ENCODE measurements at regions not wholly inside any gene's neighbourhood (a gene's known extent, or its start where the extent isn't known, plus 50 kb on each side); places are given as distances from the start of the nearest gene placed in this dataset.

GRCh38 chr18:75625966-75626365 lies 198.5 kb upstream of the SMIM21 start:
- no peak for DNase-seq (ENCODE audit: low read depth)
- no peak for TF ChIP-seq CTCF (conservative IDR thresholded peaks at IDR 0.05; ENCODE audit: low read depth, low read length)
- no peak overlapping the region for H3K4me3 ChIP-seq (ENCODE audit: low read depth, low read length)

GRCh38 chr18:75624869-75625268 lies 197.4 kb upstream of the SMIM21 start:
- no peak for TF ChIP-seq CTCF (conservative IDR thresholded peaks at IDR 0.05; ENCODE audit: low read depth, low read length)
- DNase-seq (ENCODE audit: low read depth) = no peak
- no peak overlapping the region for H3K4me3 ChIP-seq (ENCODE audit: low read depth, low read length)

GRCh38 chr18:75621818-75622217 lies 194.3 kb upstream of the SMIM21 start:
- no peak for TF ChIP-seq CTCF (conservative IDR thresholded peaks at IDR 0.05; ENCODE audit: low read depth, low read length)
- no peak for DNase-seq (ENCODE audit: low read depth)
- H3K4me3 ChIP-seq (ENCODE audit: low read depth, low read length) = no peak overlapping the region

GRCh38 chr18:75618146-75618545 lies 190.6 kb upstream of the SMIM21 start:
- DNase-seq (ENCODE audit: low read depth) = no peak
- TF ChIP-seq CTCF (conservative IDR thresholded peaks at IDR 0.05; ENCODE audit: low read depth, low read length) = no peak
- no peak overlapping the region for H3K4me3 ChIP-seq (ENCODE audit: low read depth, low read length)

GRCh38 chr18:75612456-75612855 lies 185.0 kb upstream of the SMIM21 start:
- no peak for DNase-seq (ENCODE audit: low read depth)
- H3K4me3 ChIP-seq (ENCODE audit: low read depth, low read length) = no peak overlapping the region
- TF ChIP-seq CTCF (conservative IDR thresholded peaks at IDR 0.05; ENCODE audit: low read depth, low read length) = no peak

GRCh38 chr18:75607701-75608100 lies 180.2 kb upstream of the SMIM21 start:
- DNase-seq (ENCODE audit: low read depth) = no peak
- TF ChIP-seq CTCF (conservative IDR thresholded peaks at IDR 0.05; ENCODE audit: low read depth, low read length) = no peak
- H3K4me3 ChIP-seq (ENCODE audit: low read depth, low read length) = no peak overlapping the region

- no peak for TF ChIP-seq CTCF (conservative IDR thresholded peaks at IDR 0.05; ENCODE audit: low read depth, low read length)
- peak; percentile 8 for DNase-seq (ENCODE audit: low read depth)
- no peak overlapping the region for H3K4me3 ChIP-seq (ENCODE audit: low read depth, low read length)
Measured at GRCh38 chr18:75592527-75592926, 165.0 kb upstream of the SMIM21 start.
